ENCODE measurements at regions not wholly inside any gene's neighbourhood (a gene's known extent, or its start where the extent isn't known, plus 50 kb on each side); places are given as distances from the start of the nearest gene placed in this dataset.

GRCh38 chr13:22589880-22590279 is 590.9 kb upstream of the SGCG start:
- TF ChIP-seq, protein P1, sequence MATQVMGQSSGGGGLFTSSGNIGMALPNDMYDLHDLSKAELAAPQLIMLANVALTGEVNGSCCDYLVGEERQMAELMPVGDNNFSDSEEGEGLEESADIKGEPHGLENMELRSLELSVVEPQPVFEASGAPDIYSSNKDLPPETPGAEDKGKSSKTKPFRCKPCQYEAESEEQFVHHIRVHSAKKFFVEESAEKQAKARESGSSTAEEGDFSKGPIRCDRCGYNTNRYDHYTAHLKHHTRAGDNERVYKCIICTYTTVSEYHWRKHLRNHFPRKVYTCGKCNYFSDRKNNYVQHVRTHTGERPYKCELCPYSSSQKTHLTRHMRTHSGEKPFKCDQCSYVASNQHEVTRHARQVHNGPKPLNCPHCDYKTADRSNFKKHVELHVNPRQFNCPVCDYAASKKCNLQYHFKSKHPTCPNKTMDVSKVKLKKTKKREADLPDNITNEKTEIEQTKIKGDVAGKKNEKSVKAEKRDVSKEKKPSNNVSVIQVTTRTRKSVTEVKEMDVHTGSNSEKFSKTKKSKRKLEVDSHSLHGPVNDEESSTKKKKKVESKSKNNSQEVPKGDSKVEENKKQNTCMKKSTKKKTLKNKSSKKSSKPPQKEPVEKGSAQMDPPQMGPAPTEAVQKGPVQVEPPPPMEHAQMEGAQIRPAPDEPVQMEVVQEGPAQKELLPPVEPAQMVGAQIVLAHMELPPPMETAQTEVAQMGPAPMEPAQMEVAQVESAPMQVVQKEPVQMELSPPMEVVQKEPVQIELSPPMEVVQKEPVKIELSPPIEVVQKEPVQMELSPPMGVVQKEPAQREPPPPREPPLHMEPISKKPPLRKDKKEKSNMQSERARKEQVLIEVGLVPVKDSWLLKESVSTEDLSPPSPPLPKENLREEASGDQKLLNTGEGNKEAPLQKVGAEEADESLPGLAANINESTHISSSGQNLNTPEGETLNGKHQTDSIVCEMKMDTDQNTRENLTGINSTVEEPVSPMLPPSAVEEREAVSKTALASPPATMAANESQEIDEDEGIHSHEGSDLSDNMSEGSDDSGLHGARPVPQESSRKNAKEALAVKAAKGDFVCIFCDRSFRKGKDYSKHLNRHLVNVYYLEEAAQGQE (IDR thresholded peaks at IDR 0.05; ENCODE audit: insufficient read depth in 1 of 2, low read depth in 2 of 2, low read length in 2 of 2), result no peak

GRCh38 chr13:22592515-22592914 is 588.3 kb upstream of the SGCG start:
- TF ChIP-seq POLR2AphosphoS5 (IDR thresholded peaks at IDR 0.05; ENCODE audit: low read depth, low read length), result no peak

DNA sequence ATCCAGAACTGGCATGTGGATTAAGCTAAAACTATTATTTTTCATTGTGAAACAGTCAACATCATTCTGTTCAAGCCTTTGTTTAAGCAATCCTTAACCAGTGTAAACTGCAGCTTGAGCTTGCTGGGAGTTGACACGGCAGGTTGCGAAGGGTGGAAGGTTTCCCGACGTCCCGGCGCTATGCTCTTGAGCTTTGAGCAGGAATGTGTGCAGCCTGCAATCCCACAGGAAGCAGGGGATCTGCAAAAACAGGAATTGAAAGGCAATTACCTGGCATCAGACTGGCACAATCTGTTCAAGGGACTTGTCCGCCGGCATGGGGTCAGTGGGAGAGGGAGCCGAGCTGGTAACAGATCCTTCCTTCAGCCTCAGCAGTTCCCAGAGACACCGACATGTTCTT is 586.7 kb upstream of the SGCG start:
- no peak for TF ChIP-seq FOXP2 (optimal IDR thresholded peaks at IDR 0.05; ENCODE audit: borderline replicate concordance, extremely low read depth, extremely low read length, insufficient read depth)
- TF ChIP-seq TAF1 (IDR thresholded peaks at IDR 0.05; ENCODE audit: borderline replicate concordance, insufficient read depth, low read length), result no peak
- TF ChIP-seq, protein P1 (IDR thresholded peaks at IDR 0.05; ENCODE audit: insufficient read depth in 1 of 2, low read depth in 2 of 2, low read length in 2 of 2), result no peak
- TF ChIP-seq SIN3A (IDR thresholded peaks at IDR 0.05; ENCODE audit: borderline replicate concordance, insufficient read depth, low read length), result no peak
- no peak for TF ChIP-seq POLR2AphosphoS5 (IDR thresholded peaks at IDR 0.05; ENCODE audit: low read depth, low read length)

DNA sequence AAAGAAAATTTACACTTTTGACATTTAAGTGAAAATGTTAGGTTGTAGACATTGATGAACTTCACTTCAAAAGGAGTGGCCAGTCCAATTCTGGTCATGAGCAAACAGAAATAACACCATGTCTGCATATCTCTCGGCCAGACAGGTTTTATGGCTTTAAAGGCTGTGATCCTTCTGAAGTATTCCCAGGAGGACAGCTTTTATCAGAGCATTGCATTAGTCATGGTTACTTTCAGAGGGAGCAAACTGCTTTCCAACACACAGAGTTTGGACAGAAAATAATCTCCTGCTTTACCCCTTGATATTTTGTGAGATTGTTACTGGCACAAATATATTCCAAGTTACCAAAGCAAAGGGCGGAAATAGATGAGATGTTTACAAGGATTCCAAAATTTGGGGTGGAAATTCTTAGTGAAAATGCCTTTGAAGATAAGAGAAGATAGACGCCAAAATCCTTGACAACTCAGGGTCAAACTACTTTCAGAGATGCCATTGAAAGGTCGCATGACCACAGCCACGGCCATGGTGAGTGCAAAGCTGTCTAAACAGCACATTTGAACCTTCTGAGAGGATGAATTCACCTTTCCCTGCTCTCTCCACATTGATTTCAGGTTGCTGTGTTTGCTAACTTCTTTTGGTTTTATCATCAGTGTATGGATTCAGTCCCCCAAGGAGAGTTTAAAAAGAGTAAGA is 584.5 kb upstream of the SGCG start:
- TF ChIP-seq POLR2AphosphoS5 (IDR thresholded peaks at IDR 0.05; ENCODE audit: low read depth, low read length) (no peak), TAF1 (IDR thresholded peaks at IDR 0.05; ENCODE audit: borderline replicate concordance, insufficient read depth, low read length) (no peak), FOXP2 (optimal IDR thresholded peaks at IDR 0.05; ENCODE audit: borderline replicate concordance, extremely low read depth, extremely low read length, insufficient read depth) (no peak), SIN3A (IDR thresholded peaks at IDR 0.05; ENCODE audit: borderline replicate concordance, insufficient read depth, low read length) (no peak)
- TF ChIP-seq, protein P1 (IDR thresholded peaks at IDR 0.05; ENCODE audit: insufficient read depth in 1 of 2, low read depth in 2 of 2, low read length in 2 of 2), result no peak

DNA sequence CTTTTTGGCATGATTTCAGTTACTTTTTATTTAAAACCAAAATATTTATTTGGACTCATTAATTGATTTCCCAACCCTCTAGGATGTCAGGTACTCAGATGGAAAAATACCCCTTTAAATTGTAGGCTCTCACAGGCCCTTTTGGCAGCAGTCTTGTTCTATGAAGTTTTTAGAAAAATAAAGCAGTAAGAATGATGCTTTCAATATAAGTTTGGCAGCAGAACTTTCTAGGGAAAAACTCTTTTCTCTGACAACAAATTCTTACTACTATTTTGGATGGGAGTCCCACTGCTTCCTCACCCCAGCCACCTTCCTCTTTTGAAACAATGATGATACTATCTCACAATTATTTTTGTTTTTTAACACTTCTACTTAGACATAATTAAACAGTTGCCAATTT is 581.6 kb upstream of the SGCG start:
- TF ChIP-seq FOXP2 (optimal IDR thresholded peaks at IDR 0.05; ENCODE audit: borderline replicate concordance, extremely low read depth, extremely low read length, insufficient read depth) (no peak), SIN3A (IDR thresholded peaks at IDR 0.05; ENCODE audit: borderline replicate concordance, insufficient read depth, low read length) (no peak), TAF1 (IDR thresholded peaks at IDR 0.05; ENCODE audit: borderline replicate concordance, insufficient read depth, low read length) (no peak), POLR2AphosphoS5 (IDR thresholded peaks at IDR 0.05; ENCODE audit: low read depth, low read length) (no peak)
- TF ChIP-seq, protein P1 (IDR thresholded peaks at IDR 0.05; ENCODE audit: insufficient read depth in 1 of 2, low read depth in 2 of 2, low read length in 2 of 2), result no peak
